BE2C (cell line): ENCODE measurements at regions not wholly inside any gene's neighbourhood (a gene's known extent, or its start where the extent isn't known, plus 50 kb on each side); places are given as distances from the start of the nearest gene placed in this dataset.
"Not testable (repeated sequence)": the region's sequence is repeated elsewhere in the genome, so short reads cannot be mapped to it uniquely, and the experiment has no call there.

Experiments
- DNase-seq: peaks from one replicate; pipeline ENCODE4 v3.0.0-alpha.2; 2020
- H3K27me3 ChIP-seq: fragments of 250-450 bp; sonication (Bioruptor Pico); 2 replicates; pipeline ENCODE4 v1.5.1; 2020; ENCODE audit warnings: mild to moderate bottlenecking
- H3K36me3 ChIP-seq: fragments of 250-450 bp; sonication (Bioruptor Pico); 2 replicates; pipeline ENCODE4 v1.5.1; 2020; ENCODE audit warnings: mild to moderate bottlenecking
- H3K4me1 ChIP-seq: fragments of 250-450 bp; sonication (Bioruptor Pico); 2 replicates; pipeline ENCODE4 v1.5.1; 2020
- H3K4me3 ChIP-seq: 2 replicates; pipeline ENCODE4 v1.5.1; 2011; ENCODE audit warnings: low read depth, low read length
- H3K9me3 ChIP-seq: fragments of 250-450 bp; sonication (Bioruptor Pico); 2 replicates; pipeline ENCODE4 v1.5.1; 2020
- TF ChIP-seq, protein P1 (sequence below): IDR thresholded peaks from 2 replicates; pipeline ENCODE4 v1.5.1; 2012; ENCODE audit warnings: mild to moderate bottlenecking, low read depth, low read length

GRCh38 chr12:107179871-107180270 is 86.5 kb upstream of the CRY1 start:
- Histone ChIP-seq H3K4me3 (no peak overlapping the region), H3K36me3 (no peaks in the 10 kb centered on the region), H3K4me1 (no peaks in the 10 kb centered on the region), H3K9me3 (no peaks in the 10 kb centered on the region), H3K27me3 (no peaks in the 10 kb centered on the region)
- DNase-seq: no peak
- TF ChIP-seq, protein P1, sequence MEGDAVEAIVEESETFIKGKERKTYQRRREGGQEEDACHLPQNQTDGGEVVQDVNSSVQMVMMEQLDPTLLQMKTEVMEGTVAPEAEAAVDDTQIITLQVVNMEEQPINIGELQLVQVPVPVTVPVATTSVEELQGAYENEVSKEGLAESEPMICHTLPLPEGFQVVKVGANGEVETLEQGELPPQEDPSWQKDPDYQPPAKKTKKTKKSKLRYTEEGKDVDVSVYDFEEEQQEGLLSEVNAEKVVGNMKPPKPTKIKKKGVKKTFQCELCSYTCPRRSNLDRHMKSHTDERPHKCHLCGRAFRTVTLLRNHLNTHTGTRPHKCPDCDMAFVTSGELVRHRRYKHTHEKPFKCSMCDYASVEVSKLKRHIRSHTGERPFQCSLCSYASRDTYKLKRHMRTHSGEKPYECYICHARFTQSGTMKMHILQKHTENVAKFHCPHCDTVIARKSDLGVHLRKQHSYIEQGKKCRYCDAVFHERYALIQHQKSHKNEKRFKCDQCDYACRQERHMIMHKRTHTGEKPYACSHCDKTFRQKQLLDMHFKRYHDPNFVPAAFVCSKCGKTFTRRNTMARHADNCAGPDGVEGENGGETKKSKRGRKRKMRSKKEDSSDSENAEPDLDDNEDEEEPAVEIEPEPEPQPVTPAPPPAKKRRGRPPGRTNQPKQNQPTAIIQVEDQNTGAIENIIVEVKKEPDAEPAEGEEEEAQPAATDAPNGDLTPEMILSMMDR: no peak

DNA sequence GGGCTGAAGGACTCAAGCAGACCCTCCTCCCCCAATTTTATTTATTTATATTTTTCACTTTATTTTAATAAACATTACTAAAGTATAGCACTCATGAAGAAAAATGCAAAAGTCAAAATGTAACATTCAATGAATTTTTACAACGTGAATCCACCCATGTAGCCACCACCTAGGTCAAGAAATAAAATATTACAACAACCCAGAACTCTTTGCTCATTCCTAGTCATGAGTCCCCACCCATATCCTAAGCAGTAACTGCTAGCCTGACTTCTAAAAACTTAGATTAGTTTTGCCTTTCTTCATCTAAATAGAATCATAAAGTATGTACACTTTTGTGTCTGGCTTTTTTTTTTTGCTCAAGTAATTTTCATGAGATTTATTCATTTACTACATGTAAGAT is 86.9 kb upstream of the CRY1 start:
- H3K4me1 ChIP-seq: no peaks in the 10 kb centered on the region
- DNase-seq: no peak
- no peaks in the 10 kb centered on the region for H3K36me3 ChIP-seq
- no peaks in the 10 kb centered on the region for H3K9me3 ChIP-seq
- no peaks in the 10 kb centered on the region for H3K27me3 ChIP-seq
- TF ChIP-seq, protein P1: no peak
- H3K4me3 ChIP-seq: no peak overlapping the region

DNA sequence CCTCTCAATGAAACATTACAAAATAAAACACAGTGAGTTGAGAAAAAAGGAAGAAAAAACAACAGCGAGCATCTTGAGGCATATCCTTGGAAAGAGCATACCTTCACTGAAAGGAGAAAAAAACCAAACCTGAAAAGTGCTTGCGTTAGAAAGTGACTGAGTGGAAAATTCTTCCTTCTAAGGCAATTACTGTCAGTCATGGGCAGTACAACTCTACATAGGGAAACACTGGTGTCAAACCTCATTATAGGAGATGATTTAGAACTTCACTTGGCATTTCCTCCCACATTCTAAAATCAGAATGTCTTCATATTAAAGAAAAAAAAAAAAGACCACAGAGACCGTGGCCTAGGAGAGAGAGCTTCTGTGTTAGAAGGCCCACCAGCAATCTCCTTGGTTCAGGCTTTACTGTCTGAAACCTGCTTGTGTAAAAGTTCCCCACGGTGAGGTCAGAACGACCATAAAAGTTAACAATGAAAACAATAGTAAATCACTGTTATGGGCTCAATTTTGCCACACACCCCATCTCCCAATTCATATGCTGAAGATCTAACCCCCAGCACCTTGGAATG is 91.1 kb upstream of the CRY1 start:
- no peaks in the 10 kb centered on the region for H3K4me1 ChIP-seq
- no peak for DNase-seq
- H3K36me3 ChIP-seq: no peaks in the 10 kb centered on the region
- no peaks in the 10 kb centered on the region for H3K9me3 ChIP-seq
- no peaks in the 10 kb centered on the region for H3K27me3 ChIP-seq
- TF ChIP-seq, protein P1: no peak
- no peak overlapping the region for H3K4me3 ChIP-seq

GRCh38 chr12:107196681-107197080 is 103.3 kb upstream of the CRY1 start:
- no peaks in the 10 kb centered on the region for H3K4me1 ChIP-seq
- TF ChIP-seq, protein P1: no peak
- H3K9me3 ChIP-seq: no peaks in the 10 kb centered on the region
- DNase-seq: no peak
- H3K36me3 ChIP-seq: no peaks in the 10 kb centered on the region
- H3K4me3 ChIP-seq: no peak overlapping the region
- peaks cover under 1% of the 10 kb centered on the region; the same call in 1 of the 2 replicates for H3K27me3 ChIP-seq

- H3K4me3 ChIP-seq: no peak overlapping the region
- peaks cover 3% of the 10 kb centered on the region; the same call in 1 of the 2 replicates for H3K27me3 ChIP-seq
- no peak for DNase-seq
- TF ChIP-seq, protein P1: no peak
- H3K4me1 ChIP-seq: no peaks in the 10 kb centered on the region
- H3K9me3 ChIP-seq: no peaks in the 10 kb centered on the region
- H3K36me3 ChIP-seq: no peaks in the 10 kb centered on the region
Measured at GRCh38 chr12:107200394-107200793, 107.0 kb upstream of the CRY1 start.

GRCh38 chr12:107207931-107208525 is 114.7 kb upstream of the CRY1 start:
- no peaks in the 10 kb centered on the region; the same call in none of the 2 replicates for H3K9me3 ChIP-seq
- no peaks in the 10 kb centered on the region for H3K4me1 ChIP-seq
- no peak overlapping the region for H3K4me3 ChIP-seq
- DNase-seq: no peak
- no peaks in the 10 kb centered on the region; the same call in 1 of the 2 replicates for H3K27me3 ChIP-seq
- TF ChIP-seq, protein P1: no peak
- no peaks in the 10 kb centered on the region for H3K36me3 ChIP-seq

DNA sequence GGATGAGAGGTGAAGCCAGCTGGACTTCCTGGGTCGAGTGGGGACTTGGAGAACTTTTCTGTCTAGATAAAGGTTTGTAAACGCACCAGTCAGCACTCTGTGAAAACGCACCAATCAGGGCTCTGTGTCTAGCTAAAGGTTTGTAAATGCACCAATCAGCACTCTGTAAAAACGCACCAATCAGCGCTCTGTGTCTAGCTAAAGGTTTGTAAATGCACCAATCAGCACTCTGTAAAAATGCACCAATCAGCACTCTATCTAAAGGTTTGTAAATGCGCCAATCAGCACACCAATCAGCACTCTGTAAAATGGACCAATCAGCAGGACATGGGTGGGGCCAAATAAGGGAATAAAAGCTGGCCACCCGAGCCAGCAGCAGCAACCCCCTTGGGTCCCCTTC is 116.4 kb upstream of the CRY1 start:
- not testable (repeated sequence) for H3K36me3 ChIP-seq, DNase-seq, H3K4me3 ChIP-seq, H3K27me3 ChIP-seq, H3K4me1 ChIP-seq, H3K9me3 ChIP-seq

DNA sequence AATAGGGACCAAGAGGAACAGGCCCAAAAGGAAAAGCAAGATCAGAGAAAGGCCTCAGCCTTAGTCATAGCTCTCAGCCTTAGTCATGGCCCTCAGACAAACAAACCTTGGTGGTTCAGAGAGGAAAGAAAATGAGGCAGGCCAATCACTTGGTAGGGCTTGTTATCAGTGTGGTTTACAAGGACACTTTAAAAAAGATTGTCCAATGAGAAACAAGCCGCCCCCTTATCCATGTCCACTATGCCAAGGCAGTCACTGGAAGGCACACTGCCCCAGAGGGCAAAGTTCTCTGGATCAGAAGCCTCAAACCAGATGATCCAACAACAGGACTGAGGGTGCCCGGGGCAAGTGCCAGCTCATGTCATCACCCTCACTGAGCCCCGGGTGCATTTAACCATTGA is 121.0 kb upstream of the CRY1 start:
- not testable (repeated sequence) for H3K9me3 ChIP-seq, H3K4me1 ChIP-seq, H3K36me3 ChIP-seq, H3K4me3 ChIP-seq, H3K27me3 ChIP-seq, DNase-seq

DNA sequence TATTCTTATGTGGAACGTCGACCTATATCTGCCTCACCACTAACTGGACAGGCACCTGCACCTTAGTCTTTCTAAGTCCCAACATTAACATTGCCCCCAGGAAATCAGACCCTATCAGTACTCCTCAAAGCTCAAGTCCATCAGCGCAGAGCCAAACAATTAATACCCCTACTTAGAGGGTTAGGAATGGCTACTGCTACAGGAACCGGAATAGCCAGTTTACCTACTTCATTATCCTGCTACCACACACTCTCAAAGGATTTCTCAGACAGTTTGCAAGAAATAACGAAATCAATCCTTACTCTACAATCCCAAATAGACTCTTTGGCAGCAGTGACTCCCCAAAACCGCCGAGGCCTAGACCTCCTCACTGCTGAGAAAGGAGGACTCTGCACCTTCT is 123.1 kb upstream of the CRY1 start:
- H3K9me3 ChIP-seq, H3K4me3 ChIP-seq, H3K4me1 ChIP-seq, H3K36me3 ChIP-seq, DNase-seq, H3K27me3 ChIP-seq: not testable (repeated sequence)
